HG03097 (cell line): ENCODE measurements at regions not wholly inside any gene's neighbourhood (a gene's known extent, or its start where the extent isn't known, plus 50 kb on each side); places are given as distances from the start of the nearest gene placed in this dataset.
"Not testable (repeated sequence)": the region's sequence is repeated elsewhere in the genome, so short reads cannot be mapped to it uniquely, and the experiment has no call there.

Experiments used
- ATAC-seq: cut with Tn5 transposase; IDR thresholded peaks from one replicate; pipeline ENCODE4 v1.9.1; 2021; ENCODE audit not compliant: unreplicated experiment, low FRiP score

- ATAC-seq = not testable (repeated sequence)
These were observed 355.7 kb upstream of the ANKRD30A start for GRCh38 chr10:36769741-36770140.

- no peak for ATAC-seq
These were observed 358.5 kb upstream of the ANKRD30A start for GRCh38 chr10:36766940-36767339.

- no peak for ATAC-seq
These were observed 359.0 kb upstream of the ANKRD30A start for GRCh38 chr10:36766415-36766810.

GRCh38 chr10:36765782-36766414, 359.5 kb upstream of the ANKRD30A start:
- no peak for ATAC-seq

GRCh38 chr10:36764823-36765222, 360.6 kb upstream of the ANKRD30A start:
- no peak for ATAC-seq

- ATAC-seq = no peak
These were observed 364.3 kb upstream of the ANKRD30A start for GRCh38 chr10:36761121-36761520.

GRCh38 chr10:36759141-36759805, 366.1 kb upstream of the ANKRD30A start:
- no peak for ATAC-seq

- no peak for ATAC-seq
These were observed 377.1 kb upstream of the ANKRD30A start for GRCh38 chr10:36748128-36748871.

- ATAC-seq = no peak
These were observed 385.4 kb upstream of the ANKRD30A start for GRCh38 chr10:36739884-36740445.

GRCh38 chr10:36738738-36739431, 386.5 kb upstream of the ANKRD30A start:
- ATAC-seq = no peak

- ATAC-seq = no peak
These were observed 389.1 kb upstream of the ANKRD30A start for GRCh38 chr10:36736311-36736710.

GRCh38 chr10:36734590-36734989, 390.8 kb upstream of the ANKRD30A start:
- not testable (repeated sequence) for ATAC-seq

- no peak for ATAC-seq
These were observed 395.1 kb upstream of the ANKRD30A start for GRCh38 chr10:36730316-36730715.

GRCh38 chr10:36728626-36729025, 396.8 kb upstream of the ANKRD30A start:
- ATAC-seq = no peak

- no peak for ATAC-seq
These were observed 399.5 kb upstream of the ANKRD30A start for GRCh38 chr10:36725581-36726520.

GRCh38 chr10:36722777-36723176, 402.6 kb upstream of the ANKRD30A start:
- ATAC-seq = no peak

- no peak for ATAC-seq
These were observed 403.5 kb upstream of the ANKRD30A start for GRCh38 chr10:36721871-36722270.

GRCh38 chr10:36720895-36721294, 404.5 kb upstream of the ANKRD30A start:
- no peak for ATAC-seq

GRCh38 chr10:36717118-36717517, 408.3 kb upstream of the ANKRD30A start:
- ATAC-seq = no peak

GRCh38 chr10:36716291-36716690, 409.1 kb upstream of the ANKRD30A start:
- ATAC-seq = no peak
